Lung (tissue), 11 donors: ENCODE measurements at regions not wholly inside any gene's neighbourhood (a gene's known extent, or its start where the extent isn't known, plus 50 kb on each side); places are given as distances from the start of the nearest gene placed in this dataset.

Experiments used
- ATAC-seq: fragments of 200-7000 bp; cut with Tn5 transposase; one replicate; pipeline ENCODE4 v1.9.1; 2020; ENCODE audit warnings: moderate number of reproducible peaks; ENCODE audit not compliant: insufficient read depth, low FRiP score
- DNase-seq, 3 donors: peaks; one replicate each; pipeline ENCODE4 v3.0.0-alpha.2; 2013 to 2017
- H3K27ac ChIP-seq, 2 donors: one replicate each; pipeline ENCODE4 v1.5.1; 2013; ENCODE audit warnings: mild to moderate bottlenecking in 2 of 2, moderate library complexity in 2 of 2, control low read depth in 1 of 2, inconsistent platforms in 1 of 2, low read depth in 1 of 2, low read length in 1 of 2
- H3K27me3 ChIP-seq, 3 donors: one replicate each; pipeline ENCODE4 v1.5.1; 2013; ENCODE audit warnings: low read length in 2 of 3; ENCODE audit not compliant: control insufficient read depth in 3 of 3, insufficient read depth in 3 of 3
- H3K36me3 ChIP-seq, 4 donors: one replicate each; pipeline ENCODE4 v1.5.1; 2013; ENCODE audit warnings: low read length in 4 of 4, mild to moderate bottlenecking in 1 of 4, moderate library complexity in 1 of 4; ENCODE audit not compliant: control insufficient read depth in 4 of 4, insufficient read depth in 4 of 4
- H3K4me1 ChIP-seq, 5 donors: one replicate each; pipeline ENCODE4 v1.5.1; 2013; ENCODE audit warnings: low read length in 5 of 5, mild to moderate bottlenecking in 2 of 5, moderate library complexity in 1 of 5; ENCODE audit not compliant: control insufficient read depth in 5 of 5, insufficient read depth in 5 of 5
- H3K4me3 ChIP-seq: one replicate; pipeline ENCODE4 v1.5.1; 2013; ENCODE audit warnings: mild to moderate bottlenecking, control low read depth, moderate library complexity
- H3K9ac ChIP-seq, 2 donors: one replicate each; pipeline ENCODE4 v1.5.1; 2013; ENCODE audit warnings: low read length in 2 of 2, control low read depth in 1 of 2; ENCODE audit not compliant: insufficient read depth in 1 of 2
- H3K9me3 ChIP-seq, 4 donors: one replicate each; pipeline ENCODE4 v1.5.1; 2013; ENCODE audit warnings: low read length in 3 of 4, mild to moderate bottlenecking in 1 of 4, moderate library complexity in 1 of 4; ENCODE audit not compliant: control insufficient read depth in 4 of 4, insufficient read depth in 3 of 4
- CTCF ChIP-seq: IDR thresholded peaks from 2 replicates; pipeline ENCODE4 v1.5.1; 2012; ENCODE audit warnings: mild to moderate bottlenecking; ENCODE audit errors: control extremely low read depth, extremely low read depth
- WGBS, 2 donors: extraction: QIAGEN DNeasy Blood & Tissue Kit; methylation state at CpG; one replicate each; pipeline ENCODE4 v1.1.7; 2013; 5-methylcytosine and 5-hydroxymethylcytosine counted together
- donor health status: control.
- donor health status: control.
- donor health status: Bipolar disorder and iron deficiency.
- donor health status: healthy.
- donor health status: DM: yes; HTN: yes; CAD: no.

DNA sequence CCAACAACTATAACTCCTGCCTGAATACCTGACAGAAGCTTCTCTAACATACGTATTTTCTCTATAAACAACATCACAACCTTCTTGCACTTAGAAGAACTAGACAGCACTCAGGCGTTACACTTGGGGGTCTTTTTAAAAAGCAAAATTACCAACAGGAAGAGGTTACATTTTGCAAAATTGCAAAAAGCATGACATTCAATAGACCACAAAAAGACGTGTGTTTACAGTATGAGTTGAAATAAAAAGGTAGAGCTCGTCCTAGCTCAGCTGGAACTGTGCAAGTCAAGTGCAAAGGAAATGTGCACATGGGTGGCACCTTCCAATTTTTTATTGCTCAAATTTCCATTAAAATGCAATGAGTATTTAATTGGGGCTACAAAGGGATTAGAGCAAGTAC lies 375.2 kb upstream of the HSFY2 start:
- H3K4me3 ChIP-seq: no peak overlapping the region
- H3K4me1 ChIP-seq: no peaks in the 10 kb centered on the region
- H3K27ac ChIP-seq: no peak overlapping the region
- ATAC-seq: no peak
- no peak overlapping the region for H3K9ac ChIP-seq
- no peaks in the 10 kb centered on the region for H3K36me3 ChIP-seq
- WGBS, 2 donors: 76% methylated on average over 4 of the region's 4 CpGs; no CpG with 5 or more reads in 1 of the 2 donors
- no peak for DNase-seq
- no peaks in the 10 kb centered on the region for H3K9me3 ChIP-seq
- TF ChIP-seq CTCF: no peak
- H3K27me3 ChIP-seq: no peaks in the 10 kb centered on the region

DNA sequence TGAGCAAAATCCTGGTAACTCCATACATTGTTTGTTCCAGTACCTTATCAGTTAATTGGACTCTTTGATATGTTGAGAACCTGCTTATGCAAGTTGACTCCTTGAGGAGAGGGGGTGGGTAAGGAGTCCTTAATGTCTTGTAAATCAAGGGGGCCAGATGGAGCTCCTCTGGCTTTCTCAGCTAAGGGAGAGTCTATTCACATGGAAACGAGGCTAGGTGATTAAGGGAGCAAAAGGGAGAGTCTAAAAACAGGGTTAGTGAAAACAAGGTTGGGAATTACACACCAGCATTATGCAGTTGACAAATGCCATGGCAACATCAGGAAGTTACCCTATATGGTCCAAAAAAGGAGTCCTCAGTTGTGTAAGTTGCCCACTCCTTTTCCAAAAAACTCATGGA lies 372.8 kb upstream of the HSFY2 start:
- TF ChIP-seq CTCF: no peak
- WGBS, 2 donors: 0% methylated on average over 1 of the region's 1 CpG; no CpG with 5 or more reads in 1 of the 2 donors
- ATAC-seq: no peak
- H3K36me3 ChIP-seq: no peaks in the 10 kb centered on the region
- no peaks in the 10 kb centered on the region for H3K9me3 ChIP-seq
- H3K27ac ChIP-seq: no peak overlapping the region
- no peak for DNase-seq
- no peak overlapping the region for H3K9ac ChIP-seq
- no peaks in the 10 kb centered on the region for H3K27me3 ChIP-seq
- no peaks in the 10 kb centered on the region for H3K4me1 ChIP-seq
- no peak overlapping the region for H3K4me3 ChIP-seq

GRCh38 chrY:19142093-19142492 lies 368.6 kb upstream of the HSFY2 start:
- no peak for ATAC-seq

More at GRCh38 chrY:19142093-19142492, 368.6 kb upstream of the HSFY2 start:
- Histone ChIP-seq H3K9ac (no peak overlapping the region), H3K4me1 (no peaks in the 10 kb centered on the region), H3K27me3 (no peaks in the 10 kb centered on the region), H3K9me3 (no peaks in the 10 kb centered on the region), H3K4me3 (no peak overlapping the region), H3K27ac (no peak overlapping the region), H3K36me3 (no peaks in the 10 kb centered on the region)
- no peak for DNase-seq
- no peak for TF ChIP-seq CTCF
- 54% methylated on average over 4 of the region's 4 CpGs; no CpG with 5 or more reads in 1 of the 2 donors for WGBS, 2 donors
